HEK293 (cell line): ENCODE measurements at regions not wholly inside any gene's neighbourhood (a gene's known extent, or its start where the extent isn't known, plus 50 kb on each side); places are given as distances from the start of the nearest gene placed in this dataset.

Source experiments
- ZNF223 ChIP-seq: fragments of 450-650 bp; formaldehyde crosslinking; IDR thresholded peaks from 2 replicates; pipeline ENCODE4 v1.5.1; 2016; ENCODE audit warnings: missing biosample characterization, missing genetic modification characterization
- ZNF510 ChIP-seq: fragments of 450-650 bp; formaldehyde crosslinking; IDR thresholded peaks from 2 replicates; pipeline ENCODE4 v1.5.1; 2018; ENCODE audit warnings: mild to moderate bottlenecking, missing genetic modification characterization, missing biosample characterization; ENCODE audit not compliant: insufficient replicate concordance
- ZSCAN23 ChIP-seq: fragments of 450-650 bp; formaldehyde crosslinking; IDR thresholded peaks from 2 replicates; pipeline ENCODE4 v1.5.1; 2016; ENCODE audit warnings: missing biosample characterization, missing genetic modification characterization
- TF ChIP-seq, protein P1 (sequence below): fragments of 450-650 bp; formaldehyde crosslinking; IDR thresholded peaks from 2 replicates; pipeline ENCODE4 v1.5.1; 2017; ENCODE audit warnings: missing biosample characterization, missing genetic modification characterization
- TF ChIP-seq, protein P2 (sequence below): fragments of 450-650 bp; formaldehyde crosslinking; IDR thresholded peaks from 2 replicates; pipeline ENCODE4 v1.5.1; 2016; ENCODE audit warnings: missing biosample characterization, missing genetic modification characterization

DNA sequence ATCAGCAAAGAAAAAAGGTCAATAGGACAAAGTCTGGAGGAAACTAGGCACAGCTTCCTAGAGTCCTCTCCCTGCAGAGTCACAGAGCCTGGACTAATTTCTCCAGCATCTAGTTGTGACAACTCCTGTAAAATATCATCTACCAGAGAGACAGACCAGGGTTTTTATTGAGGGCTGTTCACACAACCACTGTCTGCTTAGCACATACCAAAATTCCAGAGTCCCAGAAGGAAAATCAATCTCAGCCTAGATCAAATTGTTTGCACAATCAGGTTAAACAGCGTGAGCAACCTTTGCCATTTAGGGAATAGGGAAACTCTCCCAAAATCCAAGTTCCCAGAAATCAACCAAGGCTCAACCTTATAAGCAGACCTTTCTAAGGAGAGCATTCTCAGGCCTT is 190.3 kb downstream of the SYK start:
- TF ChIP-seq ZNF510 (tag by site-specific recombination) (no peak), ZNF223 (no peak), ZSCAN23 (tag by site-specific recombination) (no peak)
- TF ChIP-seq, protein P1, sequence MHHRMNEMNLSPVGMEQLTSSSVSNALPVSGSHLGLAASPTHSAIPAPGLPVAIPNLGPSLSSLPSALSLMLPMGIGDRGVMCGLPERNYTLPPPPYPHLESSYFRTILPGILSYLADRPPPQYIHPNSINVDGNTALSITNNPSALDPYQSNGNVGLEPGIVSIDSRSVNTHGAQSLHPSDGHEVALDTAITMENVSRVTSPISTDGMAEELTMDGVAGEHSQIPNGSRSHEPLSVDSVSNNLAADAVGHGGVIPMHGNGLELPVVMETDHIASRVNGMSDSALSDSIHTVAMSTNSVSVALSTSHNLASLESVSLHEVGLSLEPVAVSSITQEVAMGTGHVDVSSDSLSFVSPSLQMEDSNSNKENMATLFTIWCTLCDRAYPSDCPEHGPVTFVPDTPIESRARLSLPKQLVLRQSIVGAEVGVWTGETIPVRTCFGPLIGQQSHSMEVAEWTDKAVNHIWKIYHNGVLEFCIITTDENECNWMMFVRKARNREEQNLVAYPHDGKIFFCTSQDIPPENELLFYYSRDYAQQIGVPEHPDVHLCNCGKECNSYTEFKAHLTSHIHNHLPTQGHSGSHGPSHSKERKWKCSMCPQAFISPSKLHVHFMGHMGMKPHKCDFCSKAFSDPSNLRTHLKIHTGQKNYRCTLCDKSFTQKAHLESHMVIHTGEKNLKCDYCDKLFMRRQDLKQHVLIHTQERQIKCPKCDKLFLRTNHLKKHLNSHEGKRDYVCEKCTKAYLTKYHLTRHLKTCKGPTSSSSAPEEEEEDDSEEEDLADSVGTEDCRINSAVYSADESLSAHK (tag by site-specific recombination), result no peak
- TF ChIP-seq, protein P2, sequence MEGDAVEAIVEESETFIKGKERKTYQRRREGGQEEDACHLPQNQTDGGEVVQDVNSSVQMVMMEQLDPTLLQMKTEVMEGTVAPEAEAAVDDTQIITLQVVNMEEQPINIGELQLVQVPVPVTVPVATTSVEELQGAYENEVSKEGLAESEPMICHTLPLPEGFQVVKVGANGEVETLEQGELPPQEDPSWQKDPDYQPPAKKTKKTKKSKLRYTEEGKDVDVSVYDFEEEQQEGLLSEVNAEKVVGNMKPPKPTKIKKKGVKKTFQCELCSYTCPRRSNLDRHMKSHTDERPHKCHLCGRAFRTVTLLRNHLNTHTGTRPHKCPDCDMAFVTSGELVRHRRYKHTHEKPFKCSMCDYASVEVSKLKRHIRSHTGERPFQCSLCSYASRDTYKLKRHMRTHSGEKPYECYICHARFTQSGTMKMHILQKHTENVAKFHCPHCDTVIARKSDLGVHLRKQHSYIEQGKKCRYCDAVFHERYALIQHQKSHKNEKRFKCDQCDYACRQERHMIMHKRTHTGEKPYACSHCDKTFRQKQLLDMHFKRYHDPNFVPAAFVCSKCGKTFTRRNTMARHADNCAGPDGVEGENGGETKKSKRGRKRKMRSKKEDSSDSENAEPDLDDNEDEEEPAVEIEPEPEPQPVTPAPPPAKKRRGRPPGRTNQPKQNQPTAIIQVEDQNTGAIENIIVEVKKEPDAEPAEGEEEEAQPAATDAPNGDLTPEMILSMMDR (tag by site-specific recombination), result no peak
